IMR-90 (cell line): ENCODE measurements at regions not wholly inside any gene's neighbourhood (a gene's known extent, or its start where the extent isn't known, plus 50 kb on each side); places are given as distances from the start of the nearest gene placed in this dataset.

Experiments used
- ATAC-seq: fragments of 200-7000 bp; cut with Tn5 transposase; 2 replicates; pipeline ENCODE4 v1.9.1; 2020; ENCODE audit warnings: low read depth, mild to moderate bottlenecking, moderate library complexity
- BruUV-seq: library from RNA; stranded (reverse); fragments of 400-500 nt; replicated peaks from 2 replicates; lab custom pipeline; 2021; lab: Mats Ljungman, UMichigan
- CTCF ChIA-PET: fragments of 300-600 bp; formaldehyde crosslinking; extraction: SDS; loops from one replicate; lab custom pipeline; 2021; ENCODE audit warnings: antibody characterized with exemption; lab: Yijun Ruan, JAX
- POLR2A ChIA-PET: fragments of 300-600 bp; sonication (Branson Sonifier 250); formaldehyde crosslinking; loops from one replicate; lab custom pipeline; 2022; ENCODE audit warnings: antibody characterized with exemption; ENCODE audit not compliant: unreplicated experiment; lab: Charles Lee
- DNase-seq: peaks from one replicate; pipeline ENCODE4 v3.0.0; 2013
- H2AFZ ChIP-seq: replicated peaks from 2 replicates; pipeline ENCODE3; 2013; ENCODE audit warnings: low read length, mild to moderate bottlenecking; ENCODE audit not compliant: poor library complexity
- H2AK5ac ChIP-seq: 2 replicates; pipeline ENCODE4 v1.6.1; 2013; ENCODE audit warnings: low read depth, low read length, inconsistent platforms
- H2AK9ac ChIP-seq: replicated peaks from 2 replicates; pipeline ENCODE3; 2013; ENCODE audit warnings: mild to moderate bottlenecking, low read depth, low read length, moderate library complexity; ENCODE audit not compliant: poor library complexity
- H2BK120ac ChIP-seq: 2 replicates; pipeline ENCODE4 v1.6.1; 2013; ENCODE audit warnings: low read depth, low read length, inconsistent platforms
- H2BK15ac ChIP-seq: 3 replicates; pipeline ENCODE4 v1.6.1; 2013; ENCODE audit warnings: low read depth, low read length, inconsistent platforms
- H2BK20ac ChIP-seq: 2 replicates; pipeline ENCODE4 v1.6.1; 2013; ENCODE audit warnings: low read depth, mild to moderate bottlenecking, inconsistent platforms, low read length, moderate library complexity
- H2BK5ac ChIP-seq: 2 replicates; pipeline ENCODE4 v1.6.1; 2013; ENCODE audit warnings: mild to moderate bottlenecking, low read depth, low read length, inconsistent platforms; ENCODE audit not compliant: poor library complexity, severe bottlenecking
- H3K14ac ChIP-seq: replicated peaks from 2 replicates; pipeline ENCODE4 v1.6.1; 2013; ENCODE audit warnings: low read depth, low read length, inconsistent platforms
- H3K18ac ChIP-seq: 2 replicates; pipeline ENCODE4 v1.6.1; 2013; ENCODE audit warnings: low read depth, low read length, control low read depth
- H3K23ac ChIP-seq: 2 replicates; pipeline ENCODE4 v1.6.1; 2013; ENCODE audit warnings: low read depth, low read length, inconsistent platforms
- H3K27ac ChIP-seq: 2 replicates; pipeline ENCODE4 v1.5.1; 2013; ENCODE audit warnings: mild to moderate bottlenecking, control low read depth, low read length; ENCODE audit not compliant: insufficient read depth
- H3K27me3 ChIP-seq: 2 replicates; pipeline ENCODE4 v1.6.1; 2013; ENCODE audit warnings: low read length; ENCODE audit not compliant: control insufficient read depth, insufficient read depth
- H3K36me3 ChIP-seq: 2 replicates; pipeline ENCODE4 v1.6.1; 2013; ENCODE audit warnings: low read length, mixed read lengths; ENCODE audit not compliant: control insufficient read depth, insufficient read depth
- H3K4ac ChIP-seq: 2 replicates; pipeline ENCODE4 v1.6.1; 2013; ENCODE audit warnings: low read depth, low read length, inconsistent platforms
- H3K4me1 ChIP-seq: 2 replicates; pipeline ENCODE4 v1.6.1; 2013; ENCODE audit warnings: low read length, mixed read lengths; ENCODE audit not compliant: control insufficient read depth, insufficient read depth
- H3K4me2 ChIP-seq: 2 replicates; pipeline ENCODE4 v1.6.1; 2013; ENCODE audit warnings: low read depth, mild to moderate bottlenecking, control low read depth, low read length, moderate library complexity
- H3K4me3 ChIP-seq: 2 replicates; pipeline ENCODE4 v1.5.1; 2013; ENCODE audit warnings: low read depth, mild to moderate bottlenecking, control low read depth, low read length, moderate library complexity; ENCODE audit not compliant: insufficient read depth
- H3K56ac ChIP-seq: 2 replicates; pipeline ENCODE4 v1.6.1; 2013; ENCODE audit warnings: low read length, inconsistent platforms; ENCODE audit not compliant: insufficient read depth; ENCODE audit errors: extremely low read depth
- H3K79me1 ChIP-seq, 2 experiments: 2 replicates each; pipeline ENCODE4 v1.6.1; 2013; ENCODE audit warnings: low read length in 2 of 2, inconsistent platforms in 1 of 2, low read depth in 1 of 2
- H3K9ac ChIP-seq: 2 replicates; pipeline ENCODE4 v1.6.1; 2013; ENCODE audit warnings: low read depth, low read length, control low read depth
- H3K9me1 ChIP-seq: 2 replicates; pipeline ENCODE4 v1.6.1; 2013; ENCODE audit warnings: low read length, inconsistent platforms; ENCODE audit not compliant: insufficient read depth
- H3K9me3 ChIP-seq: 2 replicates; pipeline ENCODE4 v1.6.1; 2013; ENCODE audit warnings: low read length; ENCODE audit not compliant: control insufficient read depth, insufficient read depth
- H4K20me1 ChIP-seq: 2 replicates; pipeline ENCODE4 v1.6.1; 2013; ENCODE audit warnings: low read length, inconsistent platforms; ENCODE audit not compliant: insufficient read depth
- H4K5ac ChIP-seq: 2 replicates; pipeline ENCODE4 v1.6.1; 2013; ENCODE audit warnings: mild to moderate bottlenecking, low read depth, low read length, control low read depth
- H4K8ac ChIP-seq, 2 experiments: 2 replicates each; pipeline ENCODE4 v1.6.1; 2013; ENCODE audit warnings: low read depth in 2 of 2, low read length in 2 of 2, control low read depth in 1 of 2, inconsistent platforms in 1 of 2
- H4K91ac ChIP-seq: 2 replicates; pipeline ENCODE4 v1.6.1; 2013; ENCODE audit warnings: low read depth, low read length, inconsistent platforms; ENCODE audit not compliant: insufficient read depth
- BHLHE40 ChIP-seq: fragments of 150-350 bp; IDR thresholded peaks from 2 replicates; pipeline ENCODE4 v1.6.1; 2016; ENCODE audit warnings: mild to moderate bottlenecking, low read depth, low read length
- CEBPB ChIP-seq: IDR thresholded peaks from 2 replicates; pipeline ENCODE4 v1.6.1; 2012; ENCODE audit warnings: low read depth, low read length, improper control_type of control experiment
- CHD1 ChIP-seq: IDR thresholded peaks from 2 replicates; pipeline ENCODE4 v1.6.1; 2012; ENCODE audit warnings: low read depth, low read length, improper control_type of control experiment
- CTCF ChIP-seq: conservative IDR thresholded peaks from 2 replicates; pipeline ENCODE4 v1.5.1; 2012; ENCODE audit warnings: mild to moderate bottlenecking, low read depth, low read length, improper control_type of control experiment
- ELK1 ChIP-seq: fragments of 150-350 bp; IDR thresholded peaks from 2 replicates; pipeline ENCODE4 v1.6.1; 2016; ENCODE audit warnings: low read depth, mild to moderate bottlenecking, low read length, moderate library complexity, borderline replicate concordance
- FOS ChIP-seq: fragments of 150-350 bp; IDR thresholded peaks from 2 replicates; pipeline ENCODE4 v1.6.1; 2016; ENCODE audit warnings: low read depth, low read length
- MAFK ChIP-seq: IDR thresholded peaks from 2 replicates; pipeline ENCODE4 v1.6.1; 2012; ENCODE audit warnings: low read depth, low read length, improper control_type of control experiment
- MAZ ChIP-seq: IDR thresholded peaks from 2 replicates; pipeline ENCODE4 v1.6.1; 2012; ENCODE audit warnings: low read depth, mild to moderate bottlenecking, low read length, improper control_type of control experiment, moderate library complexity, borderline replicate concordance
- MXI1 ChIP-seq: IDR thresholded peaks from 2 replicates; pipeline ENCODE4 v1.6.1; 2012; ENCODE audit warnings: low read depth, mild to moderate bottlenecking, low read length, moderate library complexity, borderline replicate concordance
- POLR2A ChIP-seq: IDR thresholded peaks from 2 replicates; pipeline ENCODE4 v1.6.1; 2012; ENCODE audit warnings: mild to moderate bottlenecking, low read depth, low read length
- RAD21 ChIP-seq: IDR thresholded peaks from 2 replicates; pipeline ENCODE4 v1.6.1; 2012; ENCODE audit warnings: low read length, improper control_type of control experiment
- RCOR1 ChIP-seq: IDR thresholded peaks from 2 replicates; pipeline ENCODE4 v1.6.1; 2012; ENCODE audit warnings: mild to moderate bottlenecking, low read length, improper control_type of control experiment; ENCODE audit not compliant: insufficient replicate concordance
- SMC3 ChIP-seq: fragments of 150-350 bp; IDR thresholded peaks from 2 replicates; pipeline ENCODE4 v1.6.1; 2016; ENCODE audit warnings: low read depth, mild to moderate bottlenecking, antibody characterized with exemption, low read length, moderate library complexity
- USF2 ChIP-seq: fragments of 150-350 bp; IDR thresholded peaks from 2 replicates; pipeline ENCODE4 v1.6.1; 2017; ENCODE audit warnings: mild to moderate bottlenecking, antibody characterized with exemption, low read length, low read depth
- WGBS, 2 experiments: methylation state at CpG; one replicate each; pipeline versions ENCODE4 v1.1.5 to v1.1.7; 2013; ENCODE audit warnings: missing lambda C conversion rate in 2 of 2; ENCODE audit not compliant: insufficient read length in 1 of 2; ENCODE audit errors: extremely low coverage in 2 of 2; 5-methylcytosine and 5-hydroxymethylcytosine counted together
- dilution Hi-C: fragments of 300-500 bp; cut with HindIII; formaldehyde crosslinking; loops from one replicate; pipeline ENCODE4 v1.14.3; 2018; ENCODE audit warnings: low sequenced_read_pairs; ENCODE audit not compliant: unreplicated experiment
- in situ Hi-C: fragments of 300-500 bp; cut with MboI; formaldehyde crosslinking; loops from 3 replicates; pipeline ENCODE4 v1.14.3; 2019; ENCODE audit warnings: low sequenced_read_pairs, inconsistent platforms, mixed read lengths
- intact Hi-C: fragments of 100-400 bp; cut with micrococcal nuclease; formaldehyde crosslinking; loops from 2 replicates; pipeline ENCODE4 v1.10.0; 2022

GRCh38 chr3:117910820-117911521 is 1123.7 kb downstream of the IGSF11 start:
- H3K79me1 ChIP-seq: no peaks in the 10 kb centered on the region
- intact Hi-C loops: no loop called here
- no peak overlapping the region for H3K4me3 ChIP-seq
- H3K18ac ChIP-seq: no peak overlapping the region
- ChIA-PET CTCF (no interaction called here), POLR2A (no interaction called here)
- H2BK15ac ChIP-seq: no peak overlapping the region
- no peak overlapping the region for H2AK5ac ChIP-seq
- H4K5ac ChIP-seq: no peak overlapping the region
- no peaks in the 10 kb centered on the region for H4K20me1 ChIP-seq
- dilution Hi-C loops: no loop called here
- no peak for DNase-seq
- ATAC-seq: no peak
- WGBS, 2 experiments: no CpG with 5 or more reads among the region's 3 CpGs
- no peak overlapping the region for H3K27ac ChIP-seq
- no peak overlapping the region for H2BK120ac ChIP-seq
- no peaks in the 10 kb centered on the region for H3K9me3 ChIP-seq
- H3K4me2 ChIP-seq: no peak overlapping the region
- H3K27me3 ChIP-seq: no peaks in the 10 kb centered on the region
- H2BK20ac ChIP-seq: no peak overlapping the region
- no peaks in the 10 kb centered on the region for H3K9me1 ChIP-seq
- H3K9ac ChIP-seq: no peak overlapping the region
- no peak overlapping the region for H4K8ac ChIP-seq
- no peaks in the 10 kb centered on the region for H3K36me3 ChIP-seq
- H3K14ac ChIP-seq: no peak overlapping the region
- no peak overlapping the region for H2AFZ ChIP-seq
- peaks cover 4% of the 10 kb centered on the region for H3K4me1 ChIP-seq
- H2BK5ac ChIP-seq: no peak overlapping the region
- no peak overlapping the region for H4K91ac ChIP-seq
- no peak overlapping the region for H2AK9ac ChIP-seq
- in situ Hi-C loops: no loop called here
- no peak overlapping the region for H3K56ac ChIP-seq
- no peak overlapping the region for H3K4ac ChIP-seq
- TF ChIP-seq MXI1 (no peak), BHLHE40 (no peak), RCOR1 (no peak), RAD21 (no peak), MAFK (no peak), CTCF (no peak), MAZ (no peak), CEBPB (no peak), POLR2A (no peak), CHD1 (no peak), ELK1 (no peak), SMC3 (no peak), USF2 (no peak), FOS (no peak)
- no peak overlapping the region for H3K23ac ChIP-seq
- BruUV-seq: no TSS peak
